Epithelial cell of proximal tubule (primary cell): ENCODE measurements at regions not wholly inside any gene's neighbourhood (a gene's known extent, or its start where the extent isn't known, plus 50 kb on each side); places are given as distances from the start of the nearest gene placed in this dataset.

ENCODE experiments used
- DNase-seq: peaks from one replicate; pipeline ENCODE4 v3.0.0-alpha.2; 2011; ENCODE audit warnings: low read depth
- H3K4me3 ChIP-seq: 2 replicates; pipeline ENCODE4 v1.5.1; 2011; ENCODE audit warnings: low read depth, mild to moderate bottlenecking, low read length
- CTCF ChIP-seq: conservative IDR thresholded peaks from 2 replicates; pipeline ENCODE4 v1.5.1; 2012; ENCODE audit warnings: low read depth, mild to moderate bottlenecking, low read length

- no peak for DNase-seq
- no peak overlapping the region for H3K4me3 ChIP-seq
- TF ChIP-seq CTCF = no peak
Measured at GRCh38 chr2:15767679-15768078, 172.7 kb upstream of the MYCN start.

DNA sequence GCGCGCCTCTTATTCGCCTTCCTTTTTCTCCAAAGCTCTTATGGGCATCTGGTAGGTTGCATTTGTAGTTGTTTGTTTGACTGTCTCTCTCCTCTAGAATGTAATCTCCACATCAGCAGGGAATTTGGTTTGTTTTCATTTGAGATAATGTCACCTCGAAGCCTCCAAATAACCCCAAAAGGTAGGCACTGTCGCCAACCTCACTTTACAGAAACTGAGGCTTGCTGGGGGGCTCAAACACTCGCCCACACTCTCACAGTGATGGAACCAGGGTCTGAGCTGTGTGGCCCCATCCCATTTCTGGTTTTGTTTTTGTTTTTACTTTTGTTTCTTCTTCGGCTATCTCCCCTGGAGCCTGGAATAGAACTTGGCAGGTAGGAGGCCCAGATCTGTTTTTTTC is 172.2 kb upstream of the MYCN start:
- no peak for TF ChIP-seq CTCF
- DNase-seq = no peak
- no peak overlapping the region for H3K4me3 ChIP-seq

DNA sequence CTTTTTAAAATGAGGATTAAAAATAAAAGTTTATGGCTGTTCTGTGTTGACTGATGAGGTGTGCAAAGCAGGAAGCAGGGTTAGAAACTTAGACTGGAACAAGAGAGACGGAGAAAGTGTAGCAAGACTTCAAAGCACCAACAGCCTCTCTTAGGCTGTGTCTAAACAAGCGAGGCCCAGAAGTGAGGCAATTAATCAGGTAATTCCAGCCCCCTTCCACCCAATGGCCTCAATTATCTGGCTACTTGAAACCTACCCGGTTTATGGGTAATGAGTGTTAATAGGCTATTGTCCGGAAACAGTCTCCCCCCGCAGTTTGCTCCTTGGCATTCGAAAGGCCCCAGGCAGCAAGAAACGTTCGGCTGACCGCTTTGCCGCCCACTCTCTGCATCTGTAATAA is 171.7 kb upstream of the MYCN start:
- DNase-seq = no peak
- no peak overlapping the region for H3K4me3 ChIP-seq
- TF ChIP-seq CTCF = no peak

DNA sequence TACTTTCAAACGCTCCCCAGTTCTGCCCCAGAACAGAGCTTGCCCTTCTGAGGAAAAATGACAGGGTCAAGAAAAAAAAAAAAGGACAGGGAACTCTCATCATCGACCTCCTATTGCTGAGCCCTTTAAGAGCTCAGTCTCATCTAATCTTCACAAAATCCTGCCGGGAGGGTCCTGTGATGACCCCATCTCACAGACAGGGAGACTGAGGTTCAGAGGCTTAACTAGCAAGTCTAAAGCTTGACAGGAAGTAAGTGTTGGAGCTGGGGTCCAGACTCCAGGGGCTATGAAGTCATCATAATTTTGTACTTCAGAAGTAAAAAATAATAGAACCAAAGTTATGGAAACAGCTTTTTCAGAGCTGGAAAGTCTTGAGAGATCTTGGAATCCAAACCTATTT is 171.1 kb upstream of the MYCN start:
- no peak for DNase-seq
- H3K4me3 ChIP-seq = no peak overlapping the region
- TF ChIP-seq CTCF = no peak

DNA sequence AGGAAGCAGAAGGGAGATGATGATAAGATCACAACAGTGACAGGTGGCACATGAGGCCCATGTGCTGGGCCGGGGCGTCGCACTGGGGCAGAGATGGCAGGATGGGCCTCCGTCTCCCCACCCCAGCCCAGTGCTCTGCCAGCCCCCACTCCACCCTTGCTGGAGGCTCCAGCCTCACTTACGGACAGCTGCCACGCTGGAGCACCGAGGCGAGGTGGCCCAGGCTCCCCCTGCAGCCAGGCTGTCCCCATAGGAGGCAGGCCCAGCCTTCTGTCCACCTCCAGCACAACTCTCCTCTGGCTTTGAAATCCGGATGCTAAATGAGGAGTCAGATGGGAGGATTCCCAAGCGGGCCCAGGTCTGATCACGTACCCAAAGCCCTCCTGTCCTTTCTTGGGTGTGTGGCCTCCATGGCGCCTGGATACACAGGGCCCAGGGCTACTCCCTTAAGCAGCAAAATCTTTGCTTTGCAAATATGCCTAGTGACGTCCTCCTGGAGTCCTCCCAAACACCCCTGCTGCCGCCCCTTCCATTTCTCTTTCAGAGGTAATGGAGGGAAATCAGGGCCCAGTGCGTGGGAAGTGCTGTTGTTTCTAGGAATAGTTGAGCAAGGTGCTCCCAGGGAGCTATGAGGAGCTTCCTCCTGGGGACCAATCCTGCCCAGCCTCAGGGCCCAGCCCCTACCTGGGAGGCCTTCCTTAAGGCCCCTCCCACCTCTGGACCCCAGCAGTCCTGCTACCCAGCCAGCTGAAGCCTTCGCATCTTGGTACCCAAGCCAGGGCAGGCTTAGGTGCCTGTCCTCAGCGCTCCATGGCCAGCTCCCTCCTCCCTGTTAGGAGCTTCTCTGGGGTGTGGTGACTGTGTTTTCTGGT is 170.4 kb upstream of the MYCN start:
- no peak for TF ChIP-seq CTCF
- no peak for DNase-seq
- H3K4me3 ChIP-seq = no peak overlapping the region

- DNase-seq = no peak
- H3K4me3 ChIP-seq = no peak overlapping the region
- no peak for TF ChIP-seq CTCF
Measured at GRCh38 chr2:15770606-15771005, 169.7 kb upstream of the MYCN start.

DNA sequence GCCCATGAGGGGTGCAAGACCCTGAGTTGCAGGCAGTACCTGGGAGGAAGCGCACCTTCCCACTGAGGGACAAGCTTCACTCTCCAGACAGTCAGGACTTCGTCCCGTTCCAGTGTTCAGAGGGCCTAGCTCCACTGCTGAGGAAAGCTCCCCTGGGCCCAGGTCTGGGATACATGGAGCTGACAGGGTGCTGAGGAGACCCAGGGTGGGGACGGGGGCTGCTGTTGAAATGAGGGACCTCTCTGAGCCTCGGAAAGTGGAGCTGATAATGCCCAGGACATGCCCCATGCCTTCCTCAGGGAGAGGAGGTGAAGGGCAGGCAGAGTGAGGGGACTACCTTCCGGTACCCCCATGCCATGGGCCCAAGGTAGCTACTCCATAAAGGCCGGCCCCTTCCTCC is 169.2 kb upstream of the MYCN start:
- H3K4me3 ChIP-seq = no peak overlapping the region
- no peak for TF ChIP-seq CTCF
- DNase-seq = no peak
